ENCODE measurements at regions not wholly inside any gene's neighbourhood (a gene's known extent, or its start where the extent isn't known, plus 50 kb on each side); places are given as distances from the start of the nearest gene placed in this dataset.

GRCh38 chr22:48568736-48569330 lies 1258.8 kb downstream of the BRD1 start:
- FAIRE-seq (no peak), DNase-seq (ENCODE audit: low read depth) (no peak)
- H3K4me3 ChIP-seq (ENCODE audit: low read depth, low read length), result no peak overlapping the region
- no peaks in the 10 kb centered on the region for H3K36me3 ChIP-seq (ENCODE audit: control insufficient read depth, insufficient read depth, low read length)
- H3K27me3 ChIP-seq (ENCODE audit: control insufficient read depth, insufficient read depth, low read length), result no peaks in the 10 kb centered on the region
- TF ChIP-seq, protein P1, sequence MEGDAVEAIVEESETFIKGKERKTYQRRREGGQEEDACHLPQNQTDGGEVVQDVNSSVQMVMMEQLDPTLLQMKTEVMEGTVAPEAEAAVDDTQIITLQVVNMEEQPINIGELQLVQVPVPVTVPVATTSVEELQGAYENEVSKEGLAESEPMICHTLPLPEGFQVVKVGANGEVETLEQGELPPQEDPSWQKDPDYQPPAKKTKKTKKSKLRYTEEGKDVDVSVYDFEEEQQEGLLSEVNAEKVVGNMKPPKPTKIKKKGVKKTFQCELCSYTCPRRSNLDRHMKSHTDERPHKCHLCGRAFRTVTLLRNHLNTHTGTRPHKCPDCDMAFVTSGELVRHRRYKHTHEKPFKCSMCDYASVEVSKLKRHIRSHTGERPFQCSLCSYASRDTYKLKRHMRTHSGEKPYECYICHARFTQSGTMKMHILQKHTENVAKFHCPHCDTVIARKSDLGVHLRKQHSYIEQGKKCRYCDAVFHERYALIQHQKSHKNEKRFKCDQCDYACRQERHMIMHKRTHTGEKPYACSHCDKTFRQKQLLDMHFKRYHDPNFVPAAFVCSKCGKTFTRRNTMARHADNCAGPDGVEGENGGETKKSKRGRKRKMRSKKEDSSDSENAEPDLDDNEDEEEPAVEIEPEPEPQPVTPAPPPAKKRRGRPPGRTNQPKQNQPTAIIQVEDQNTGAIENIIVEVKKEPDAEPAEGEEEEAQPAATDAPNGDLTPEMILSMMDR (IDR thresholded peaks at IDR 0.05; ENCODE audit: insufficient read depth, low read length, severe bottlenecking), result no peak

DNA sequence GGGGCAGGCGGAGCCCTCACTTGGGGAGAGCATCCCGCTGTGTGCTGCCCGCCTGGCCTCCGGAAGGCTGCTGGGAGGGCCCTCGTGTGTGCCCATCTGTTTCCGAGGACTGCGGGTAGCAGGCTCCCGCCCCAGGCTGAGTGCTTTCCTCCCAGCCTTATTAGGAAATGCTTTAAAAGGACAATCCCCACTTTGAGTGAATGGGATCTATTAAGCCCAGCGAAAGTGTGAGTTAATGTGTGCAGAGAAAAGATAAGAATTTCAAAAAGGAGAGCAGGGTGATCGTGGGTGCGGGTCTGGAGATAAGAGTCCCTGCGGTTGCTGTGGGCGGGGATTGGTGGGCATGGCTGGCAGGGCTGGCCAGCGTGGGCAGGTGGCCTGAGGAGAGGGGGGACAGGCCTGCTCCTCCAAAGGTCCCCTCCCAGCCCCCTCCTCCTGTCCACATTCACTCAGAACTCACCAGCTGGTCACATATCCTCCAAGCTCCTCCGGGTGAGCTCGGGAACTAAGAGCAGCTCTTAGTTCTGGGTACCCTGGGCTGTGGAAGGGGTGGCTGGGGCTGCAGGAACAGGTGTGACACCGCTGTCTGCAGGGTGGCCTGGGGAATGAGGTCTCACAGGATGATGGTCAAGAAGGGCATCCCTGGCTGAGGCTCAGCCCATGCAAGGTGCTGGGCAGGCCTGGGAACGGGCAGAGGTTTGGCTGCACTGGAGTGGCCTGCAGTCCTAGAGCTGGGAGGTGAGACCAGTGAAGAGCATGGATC lies 1260.3 kb downstream of the BRD1 start:
- H3K36me3 ChIP-seq (ENCODE audit: control insufficient read depth, insufficient read depth, low read length), result no peaks in the 10 kb centered on the region
- H3K4me3 ChIP-seq (ENCODE audit: low read depth, low read length), result no peak overlapping the region
- TF ChIP-seq, protein P1 (IDR thresholded peaks at IDR 0.05; ENCODE audit: insufficient read depth, low read length, severe bottlenecking), result no peak
- DNase-seq (ENCODE audit: low read depth), result no peak
- H3K27me3 ChIP-seq (ENCODE audit: control insufficient read depth, insufficient read depth, low read length), result no peaks in the 10 kb centered on the region
- FAIRE-seq, result no peak

DNA sequence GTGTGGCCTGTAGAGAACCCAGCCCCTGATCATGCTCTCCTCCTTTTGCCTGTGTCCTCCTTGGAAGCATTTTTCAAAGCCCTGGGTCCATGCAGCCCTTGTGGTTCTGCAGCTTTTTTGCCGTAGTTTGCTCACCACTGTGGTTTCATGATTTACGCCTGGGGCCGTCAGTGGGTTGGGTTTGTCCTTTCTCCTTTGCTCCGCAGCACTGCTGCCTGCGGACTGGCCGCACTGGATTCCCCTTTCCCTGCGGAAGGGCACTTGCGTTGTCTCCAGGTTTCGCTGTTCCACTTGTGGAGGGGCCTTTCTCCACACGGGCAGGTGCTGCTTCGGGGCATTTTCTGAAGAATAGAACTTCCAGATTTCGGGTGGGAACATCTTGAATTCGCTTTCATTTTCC lies 1260.9 kb downstream of the BRD1 start:
- DNase-seq (ENCODE audit: low read depth) (no peak), FAIRE-seq (no peak)
- Histone ChIP-seq H3K27me3 (ENCODE audit: control insufficient read depth, insufficient read depth, low read length) (no peaks in the 10 kb centered on the region), H3K36me3 (ENCODE audit: control insufficient read depth, insufficient read depth, low read length) (no peaks in the 10 kb centered on the region), H3K4me3 (ENCODE audit: low read depth, low read length) (no peak overlapping the region)
- TF ChIP-seq, protein P1 (IDR thresholded peaks at IDR 0.05; ENCODE audit: insufficient read depth, low read length, severe bottlenecking), result no peak

DNA sequence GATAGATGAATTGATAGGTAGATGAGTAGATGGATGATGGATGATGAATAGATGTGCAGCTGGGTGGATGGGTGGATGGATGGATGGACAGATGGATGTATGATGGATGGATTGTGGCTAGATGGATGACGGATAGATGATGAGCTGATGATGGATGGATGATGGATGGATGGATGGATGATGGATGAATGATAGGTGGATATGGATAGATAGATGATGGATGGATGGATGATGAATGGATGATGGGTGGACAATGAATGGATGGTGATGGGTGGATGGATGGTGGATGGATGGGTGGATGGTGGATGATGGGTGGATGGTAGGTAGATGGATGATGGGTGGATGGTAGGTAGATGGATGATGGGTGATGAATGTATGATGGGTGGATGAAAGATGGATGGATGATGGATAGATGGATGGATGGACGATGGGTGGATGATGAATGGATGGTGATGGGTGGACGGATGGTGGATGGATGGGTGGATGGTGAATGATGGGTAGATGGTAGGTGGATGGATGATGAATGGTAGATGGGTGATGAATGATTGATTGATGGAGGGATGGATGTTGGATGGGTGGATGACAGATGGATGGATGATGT lies 1261.7 kb downstream of the BRD1 start:
- FAIRE-seq, result no peak
- TF ChIP-seq, protein P1 (IDR thresholded peaks at IDR 0.05; ENCODE audit: insufficient read depth, low read length, severe bottlenecking), result no peak

DNA sequence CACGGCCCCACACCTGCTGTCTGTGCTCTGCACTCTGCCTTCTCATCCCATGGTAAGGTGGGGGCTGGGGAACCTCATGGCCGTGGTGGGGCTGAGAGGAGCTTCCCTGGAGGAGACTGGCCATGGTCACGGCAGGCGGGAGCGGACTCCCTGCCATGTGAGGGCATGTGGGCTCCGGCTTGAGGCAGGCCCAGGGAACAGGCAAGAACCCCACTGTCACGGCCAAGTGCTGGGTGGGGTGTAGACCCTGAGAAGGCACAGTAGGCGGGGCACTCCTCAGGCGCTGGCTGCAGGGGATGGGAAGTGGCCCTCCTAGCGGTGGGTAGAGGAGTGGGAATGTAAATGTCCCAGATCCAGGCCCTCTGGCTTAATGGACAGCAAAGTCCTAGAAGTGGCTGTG lies 1262.7 kb downstream of the BRD1 start:
- DNase-seq (ENCODE audit: low read depth) (no peak), FAIRE-seq (no peak)
- no peaks in the 10 kb centered on the region for H3K27me3 ChIP-seq (ENCODE audit: control insufficient read depth, insufficient read depth, low read length)
- no peak overlapping the region for H3K4me3 ChIP-seq (ENCODE audit: low read depth, low read length)
- no peaks in the 10 kb centered on the region for H3K36me3 ChIP-seq (ENCODE audit: control insufficient read depth, insufficient read depth, low read length)
- TF ChIP-seq, protein P1 (IDR thresholded peaks at IDR 0.05; ENCODE audit: insufficient read depth, low read length, severe bottlenecking), result no peak

More for the DNA sequence above, 1261.7 kb downstream of the BRD1 start:
- no peak for DNase-seq (ENCODE audit: low read depth)
- Histone ChIP-seq H3K36me3 (ENCODE audit: control insufficient read depth, insufficient read depth, low read length) (no peaks in the 10 kb centered on the region), H3K4me3 (ENCODE audit: low read depth, low read length) (no peak overlapping the region), H3K27me3 (ENCODE audit: control insufficient read depth, insufficient read depth, low read length) (no peaks in the 10 kb centered on the region)

Measured in bronchial epithelial cell (primary cell).